GM23338 (cell line): ENCODE measurements at regions not wholly inside any gene's neighbourhood (a gene's known extent, or its start where the extent isn't known, plus 50 kb on each side); places are given as distances from the start of the nearest gene placed in this dataset.

ENCODE experiments used
- ATAC-seq: fragments of 200-7000 bp; cut with Tn5 transposase; 3 replicates; pipeline ENCODE4 v1.9.1; 2020
- DNase-seq: peaks from one replicate; pipeline ENCODE4 v3.0.0-alpha.2; 2015; ENCODE audit warnings: low spot score
- H2AFZ ChIP-seq: fragments of 200-600 bp; sonication (generic); 2 replicates; pipeline ENCODE4 v1.8.0; 2016; ENCODE audit warnings: antibody characterized with exemption, mild to moderate bottlenecking, moderate library complexity
- H3F3A ChIP-seq: fragments of 200-600 bp; sonication (generic); replicated peaks from 2 replicates; pipeline ENCODE4 v1.8.0; 2017; ENCODE audit warnings: antibody characterized with exemption, mixed run types, low read depth
- H3K27ac ChIP-seq: fragments of 200-600 bp; sonication (generic); 2 replicates; pipeline ENCODE4 v1.6.1; 2016; ENCODE audit warnings: low read depth
- H3K27me3 ChIP-seq: fragments of 200-600 bp; sonication (generic); 2 replicates; pipeline ENCODE4 v1.8.0; 2016; ENCODE audit warnings: mild to moderate bottlenecking, mixed run types, moderate library complexity; ENCODE audit not compliant: insufficient read depth
- H3K36me3 ChIP-seq: fragments of 200-600 bp; sonication (generic); 2 replicates; pipeline ENCODE4 v1.8.0; 2016; ENCODE audit warnings: mild to moderate bottlenecking; ENCODE audit not compliant: insufficient read depth
- H3K4me1 ChIP-seq: fragments of 200-600 bp; sonication (generic); 2 replicates; pipeline ENCODE4 v1.8.0; 2016; ENCODE audit warnings: mild to moderate bottlenecking, moderate library complexity; ENCODE audit not compliant: insufficient read depth
- H3K4me2 ChIP-seq: fragments of 200-600 bp; sonication (generic); 2 replicates; pipeline ENCODE4 v1.7.1; 2017; ENCODE audit warnings: mixed run types
- H3K4me3 ChIP-seq: fragments of 200-600 bp; sonication (generic); 2 replicates; pipeline ENCODE4 v1.6.1; 2016; ENCODE audit warnings: mixed run types
- H3K79me2 ChIP-seq: fragments of 200-600 bp; sonication (generic); replicated peaks from 2 replicates; pipeline ENCODE4 v1.8.0; 2017; ENCODE audit warnings: mild to moderate bottlenecking; ENCODE audit not compliant: insufficient read depth
- H3K9me2 ChIP-seq: fragments of 200-600 bp; sonication (generic); 2 replicates; pipeline ENCODE4 v1.8.0; 2017; ENCODE audit not compliant: insufficient read depth
- H4K20me1 ChIP-seq: fragments of 200-600 bp; sonication (generic); replicated peaks from 2 replicates; pipeline ENCODE4 v1.8.0; 2017; ENCODE audit warnings: mild to moderate bottlenecking; ENCODE audit not compliant: insufficient read depth
- H3K27ac Mint-ChIP-seq: 2 replicates; pipeline ENCODE4 v1.8.0; 2020; ENCODE audit warnings: inconsistent platforms, mild to moderate bottlenecking, moderate library complexity, mixed read lengths
- H3K27me3 Mint-ChIP-seq: 3 replicates; pipeline ENCODE4 v1.8.0; 2022; ENCODE audit warnings: low read depth, mild to moderate bottlenecking, moderate library complexity, mixed read lengths, inconsistent platforms; ENCODE audit not compliant: insufficient read depth, poor library complexity
- H3K36me3 Mint-ChIP-seq: 3 replicates; pipeline ENCODE4 v1.8.0; 2021; ENCODE audit warnings: low read depth, mild to moderate bottlenecking, inconsistent platforms, moderate library complexity, mixed read lengths
- H3K4me1 Mint-ChIP-seq: 3 replicates; pipeline ENCODE4 v1.8.0; 2020; ENCODE audit warnings: mild to moderate bottlenecking, inconsistent platforms, mixed read lengths
- H3K4me3 Mint-ChIP-seq: 3 replicates; pipeline ENCODE4 v1.8.0; 2021; ENCODE audit warnings: moderate library complexity, mild to moderate bottlenecking, inconsistent platforms, mixed read lengths
- H3K9me3 Mint-ChIP-seq: 3 replicates; pipeline ENCODE4 v1.8.0; 2020; ENCODE audit warnings: moderate library complexity, mild to moderate bottlenecking, inconsistent platforms, mixed read lengths
- CREB1 ChIP-seq: fragments of 250-450 bp; sonication (Bioruptor Pico); IDR thresholded peaks from 2 replicates; pipeline ENCODE4 v1.5.0; 2020; ENCODE audit warnings: low read depth, mild to moderate bottlenecking, moderate library complexity
- ETS1 ChIP-seq: IDR thresholded peaks from 2 replicates; pipeline ENCODE4 v1.6.1; 2016; ENCODE audit warnings: antibody characterized with exemption
- EZH2 ChIP-seq: fragments of 200-600 bp; sonication (generic); IDR thresholded peaks from one replicate; pipeline ENCODE4 v1.8.0; 2017; ENCODE audit warnings: antibody characterized with exemption, mild to moderate bottlenecking, low read depth; ENCODE audit not compliant: unreplicated experiment
- EZH2phosphoT487 ChIP-seq: fragments of 200-600 bp; sonication (generic); IDR thresholded peaks from one replicate; pipeline ENCODE4 v1.8.1; 2018; ENCODE audit warnings: antibody characterized with exemption; ENCODE audit not compliant: unreplicated experiment
- JUNB ChIP-seq: IDR thresholded peaks from one replicate; pipeline ENCODE4 v1.6.1; 2016; ENCODE audit warnings: antibody characterized with exemption; ENCODE audit not compliant: unreplicated experiment
- NANOG ChIP-seq: IDR thresholded peaks from 2 replicates; pipeline ENCODE4 v1.6.1; 2016; ENCODE audit warnings: antibody characterized with exemption, borderline replicate concordance
- POLR2AphosphoS5 ChIP-seq: IDR thresholded peaks from 2 replicates; pipeline ENCODE4 v1.6.1; 2016; ENCODE audit warnings: antibody characterized with exemption, low read depth
- STAT1 ChIP-seq: IDR thresholded peaks from one replicate; pipeline ENCODE4 v1.6.1; 2016; ENCODE audit warnings: antibody characterized with exemption; ENCODE audit not compliant: unreplicated experiment
- ZNF114 ChIP-seq: fragments of 250-450 bp; sonication (Bioruptor Pico); IDR thresholded peaks from 2 replicates; pipeline ENCODE4 v1.5.0; 2020; ENCODE audit warnings: mild to moderate bottlenecking, moderate library complexity
- ZNF331 ChIP-seq: fragments of 250-450 bp; sonication (Bioruptor Pico); IDR thresholded peaks from 2 replicates; pipeline ENCODE4 v1.5.0; 2020; ENCODE audit warnings: low read depth, mild to moderate bottlenecking, moderate library complexity
- ZNF462 ChIP-seq: fragments of 250-450 bp; sonication (Bioruptor Pico); IDR thresholded peaks from 2 replicates; pipeline ENCODE4 v1.5.0; 2020; ENCODE audit warnings: mild to moderate bottlenecking, moderate library complexity
- TF ChIP-seq, protein P1 (sequence below), 2 experiments: fragments of 200-600 bp in 1 of 2; sonication (generic) in 1 of 2; conservative IDR thresholded peaks; 2 replicates each; pipeline versions ENCODE4 v1.5.1 to v1.6.1; 2016 to 2017; ENCODE audit warnings: antibody characterized with exemption in 2 of 2, low read depth in 2 of 2, mild to moderate bottlenecking in 2 of 2, moderate library complexity in 1 of 2
- TF ChIP-seq, protein P2 (sequence below): IDR thresholded peaks from one replicate; pipeline ENCODE4 v1.6.1; 2018; ENCODE audit warnings: antibody characterized with exemption; ENCODE audit not compliant: unreplicated experiment

- H3K36me3 ChIP-seq, result no peaks in the 10 kb centered on the region
- ATAC-seq (no peak), DNase-seq (no peak)
- Mint-ChIP-seq H3K4me1 (no peaks in the 10 kb centered on the region), H3K27ac (no peak overlapping the region), H3K9me3 (peaks cover 3% of the 10 kb centered on the region; the same call in 1 of the 3 replicates), H3K4me3 (no peak overlapping the region), H3K36me3 (no peaks in the 10 kb centered on the region), H3K27me3 (no peaks in the 10 kb centered on the region)
- no peaks in the 10 kb centered on the region for H3K79me2 ChIP-seq
- no peak overlapping the region for H3K4me3 ChIP-seq
- H3K4me2 ChIP-seq, result no peak overlapping the region
- H3K27ac ChIP-seq, result no peak overlapping the region
- TF ChIP-seq ZNF462, result no peak
- TF ChIP-seq, protein P1, sequence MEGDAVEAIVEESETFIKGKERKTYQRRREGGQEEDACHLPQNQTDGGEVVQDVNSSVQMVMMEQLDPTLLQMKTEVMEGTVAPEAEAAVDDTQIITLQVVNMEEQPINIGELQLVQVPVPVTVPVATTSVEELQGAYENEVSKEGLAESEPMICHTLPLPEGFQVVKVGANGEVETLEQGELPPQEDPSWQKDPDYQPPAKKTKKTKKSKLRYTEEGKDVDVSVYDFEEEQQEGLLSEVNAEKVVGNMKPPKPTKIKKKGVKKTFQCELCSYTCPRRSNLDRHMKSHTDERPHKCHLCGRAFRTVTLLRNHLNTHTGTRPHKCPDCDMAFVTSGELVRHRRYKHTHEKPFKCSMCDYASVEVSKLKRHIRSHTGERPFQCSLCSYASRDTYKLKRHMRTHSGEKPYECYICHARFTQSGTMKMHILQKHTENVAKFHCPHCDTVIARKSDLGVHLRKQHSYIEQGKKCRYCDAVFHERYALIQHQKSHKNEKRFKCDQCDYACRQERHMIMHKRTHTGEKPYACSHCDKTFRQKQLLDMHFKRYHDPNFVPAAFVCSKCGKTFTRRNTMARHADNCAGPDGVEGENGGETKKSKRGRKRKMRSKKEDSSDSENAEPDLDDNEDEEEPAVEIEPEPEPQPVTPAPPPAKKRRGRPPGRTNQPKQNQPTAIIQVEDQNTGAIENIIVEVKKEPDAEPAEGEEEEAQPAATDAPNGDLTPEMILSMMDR (conservative IDR thresholded peaks at IDR 0.05; ENCODE audit: low read depth in 2 of 2), result no peak
- TF ChIP-seq EZH2, result no peak
- no peak for TF ChIP-seq EZH2phosphoT487
- no peak for TF ChIP-seq CREB1 (CRISPR knock-in tag)
- TF ChIP-seq, protein P2, sequence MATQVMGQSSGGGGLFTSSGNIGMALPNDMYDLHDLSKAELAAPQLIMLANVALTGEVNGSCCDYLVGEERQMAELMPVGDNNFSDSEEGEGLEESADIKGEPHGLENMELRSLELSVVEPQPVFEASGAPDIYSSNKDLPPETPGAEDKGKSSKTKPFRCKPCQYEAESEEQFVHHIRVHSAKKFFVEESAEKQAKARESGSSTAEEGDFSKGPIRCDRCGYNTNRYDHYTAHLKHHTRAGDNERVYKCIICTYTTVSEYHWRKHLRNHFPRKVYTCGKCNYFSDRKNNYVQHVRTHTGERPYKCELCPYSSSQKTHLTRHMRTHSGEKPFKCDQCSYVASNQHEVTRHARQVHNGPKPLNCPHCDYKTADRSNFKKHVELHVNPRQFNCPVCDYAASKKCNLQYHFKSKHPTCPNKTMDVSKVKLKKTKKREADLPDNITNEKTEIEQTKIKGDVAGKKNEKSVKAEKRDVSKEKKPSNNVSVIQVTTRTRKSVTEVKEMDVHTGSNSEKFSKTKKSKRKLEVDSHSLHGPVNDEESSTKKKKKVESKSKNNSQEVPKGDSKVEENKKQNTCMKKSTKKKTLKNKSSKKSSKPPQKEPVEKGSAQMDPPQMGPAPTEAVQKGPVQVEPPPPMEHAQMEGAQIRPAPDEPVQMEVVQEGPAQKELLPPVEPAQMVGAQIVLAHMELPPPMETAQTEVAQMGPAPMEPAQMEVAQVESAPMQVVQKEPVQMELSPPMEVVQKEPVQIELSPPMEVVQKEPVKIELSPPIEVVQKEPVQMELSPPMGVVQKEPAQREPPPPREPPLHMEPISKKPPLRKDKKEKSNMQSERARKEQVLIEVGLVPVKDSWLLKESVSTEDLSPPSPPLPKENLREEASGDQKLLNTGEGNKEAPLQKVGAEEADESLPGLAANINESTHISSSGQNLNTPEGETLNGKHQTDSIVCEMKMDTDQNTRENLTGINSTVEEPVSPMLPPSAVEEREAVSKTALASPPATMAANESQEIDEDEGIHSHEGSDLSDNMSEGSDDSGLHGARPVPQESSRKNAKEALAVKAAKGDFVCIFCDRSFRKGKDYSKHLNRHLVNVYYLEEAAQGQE, result no peak
- no peak for TF ChIP-seq ETS1
- TF ChIP-seq ZNF331 (CRISPR knock-in tag), result no peak
- no peak for TF ChIP-seq STAT1
- TF ChIP-seq JUNB, result no peak
- TF ChIP-seq ZNF114 (CRISPR knock-in tag), result no peak
- no peak for TF ChIP-seq NANOG
- no peak for TF ChIP-seq POLR2AphosphoS5
- H4K20me1 ChIP-seq, result no peaks in the 10 kb centered on the region
- H3K4me1 ChIP-seq, result no peaks in the 10 kb centered on the region
- no peaks in the 10 kb centered on the region for H3F3A ChIP-seq
- peaks cover 3% of the 10 kb centered on the region; the same call in 1 of the 2 replicates for H3K9me2 ChIP-seq
- no peak overlapping the region for H2AFZ ChIP-seq
- no peaks in the 10 kb centered on the region for H3K27me3 ChIP-seq
Observed at GRCh38 chr5:111582993-111583601, 70.8 kb upstream of the STARD4 start.
